ENCODE measurements at regions not wholly inside any gene's neighbourhood (a gene's known extent, or its start where the extent isn't known, plus 50 kb on each side); places are given as distances from the start of the nearest gene placed in this dataset.

DNA sequence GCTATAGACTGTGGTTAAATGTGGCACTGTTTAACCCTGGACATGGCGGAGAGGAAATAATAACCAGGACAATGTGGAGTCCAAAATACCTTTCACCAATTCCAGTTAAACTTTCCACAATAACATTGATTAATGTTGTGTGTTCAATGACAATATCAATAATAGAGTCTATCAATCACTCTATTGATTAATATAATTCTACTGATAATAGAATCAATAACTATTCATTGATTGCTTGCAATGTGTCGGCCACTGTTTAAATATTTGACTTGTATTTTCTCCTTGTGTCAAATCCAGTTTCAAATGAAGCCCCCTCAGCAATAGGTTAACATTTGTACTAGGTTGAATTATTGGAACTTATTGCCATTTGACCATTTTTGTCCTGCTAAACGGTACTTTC is 187.0 kb downstream of the PTPN20 start:
- no peaks in the 10 kb centered on the region for H3K9me3 ChIP-seq
- TF ChIP-seq EP300 (IDR thresholded peaks at IDR 0.05) = no peak
- no peak for TF ChIP-seq POLR2AphosphoS5 (IDR thresholded peaks at IDR 0.05)
- TF ChIP-seq POLR2A (IDR thresholded peaks at IDR 0.05) = no peak
- TF ChIP-seq, protein P1, sequence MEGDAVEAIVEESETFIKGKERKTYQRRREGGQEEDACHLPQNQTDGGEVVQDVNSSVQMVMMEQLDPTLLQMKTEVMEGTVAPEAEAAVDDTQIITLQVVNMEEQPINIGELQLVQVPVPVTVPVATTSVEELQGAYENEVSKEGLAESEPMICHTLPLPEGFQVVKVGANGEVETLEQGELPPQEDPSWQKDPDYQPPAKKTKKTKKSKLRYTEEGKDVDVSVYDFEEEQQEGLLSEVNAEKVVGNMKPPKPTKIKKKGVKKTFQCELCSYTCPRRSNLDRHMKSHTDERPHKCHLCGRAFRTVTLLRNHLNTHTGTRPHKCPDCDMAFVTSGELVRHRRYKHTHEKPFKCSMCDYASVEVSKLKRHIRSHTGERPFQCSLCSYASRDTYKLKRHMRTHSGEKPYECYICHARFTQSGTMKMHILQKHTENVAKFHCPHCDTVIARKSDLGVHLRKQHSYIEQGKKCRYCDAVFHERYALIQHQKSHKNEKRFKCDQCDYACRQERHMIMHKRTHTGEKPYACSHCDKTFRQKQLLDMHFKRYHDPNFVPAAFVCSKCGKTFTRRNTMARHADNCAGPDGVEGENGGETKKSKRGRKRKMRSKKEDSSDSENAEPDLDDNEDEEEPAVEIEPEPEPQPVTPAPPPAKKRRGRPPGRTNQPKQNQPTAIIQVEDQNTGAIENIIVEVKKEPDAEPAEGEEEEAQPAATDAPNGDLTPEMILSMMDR (IDR thresholded peaks at IDR 0.05) = no peak
- WGBS, 2 donors = 88 to 91% methylated on average over 3 of the region's 3 CpGs
- no peaks in the 10 kb centered on the region for H3K4me1 ChIP-seq
- no peaks in the 10 kb centered on the region for H3K36me3 ChIP-seq
- intact Hi-C loops (cut with DNase I) = no loop called here
- no peaks in the 10 kb centered on the region for H3K27me3 ChIP-seq
- no peak for DNase-seq
- no peak overlapping the region for H3K4me3 ChIP-seq
- no peak overlapping the region for H3K27ac ChIP-seq

DNA sequence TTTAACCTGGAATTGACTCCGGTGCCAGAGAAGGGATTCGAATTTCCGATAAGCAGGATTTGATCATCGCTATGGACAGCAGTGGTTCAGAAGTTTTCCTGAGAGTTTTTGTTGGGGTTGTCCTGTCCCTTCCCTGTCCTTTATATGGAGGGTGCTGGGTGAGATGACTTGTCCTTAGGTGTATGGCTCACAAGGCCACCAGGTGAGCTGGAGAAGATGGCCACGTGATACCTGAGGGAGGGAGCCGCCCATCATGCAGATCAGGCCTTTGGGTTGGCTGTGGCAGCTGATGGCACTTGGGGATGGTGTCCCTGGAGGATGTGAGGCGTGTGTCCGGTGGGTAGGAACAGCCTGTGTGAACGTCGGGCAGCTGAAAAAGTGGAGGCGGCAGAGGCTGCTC is 187.7 kb downstream of the PTPN20 start:
- Histone ChIP-seq H3K36me3 (no peaks in the 10 kb centered on the region), H3K4me1 (no peaks in the 10 kb centered on the region), H3K27ac (no peak overlapping the region), H3K9me3 (no peaks in the 10 kb centered on the region), H3K4me3 (no peak overlapping the region), H3K27me3 (no peaks in the 10 kb centered on the region)
- no peak for DNase-seq
- TF ChIP-seq POLR2A (IDR thresholded peaks at IDR 0.05) = no peak
- no peak for TF ChIP-seq POLR2AphosphoS5 (IDR thresholded peaks at IDR 0.05)
- TF ChIP-seq EP300 (IDR thresholded peaks at IDR 0.05) = no peak
- TF ChIP-seq, protein P1 (IDR thresholded peaks at IDR 0.05) = no peak
- intact Hi-C loops (cut with DNase I) = no loop called here
- 92% methylated on average over 11 of the region's 11 CpGs for WGBS, 2 donors

DNA sequence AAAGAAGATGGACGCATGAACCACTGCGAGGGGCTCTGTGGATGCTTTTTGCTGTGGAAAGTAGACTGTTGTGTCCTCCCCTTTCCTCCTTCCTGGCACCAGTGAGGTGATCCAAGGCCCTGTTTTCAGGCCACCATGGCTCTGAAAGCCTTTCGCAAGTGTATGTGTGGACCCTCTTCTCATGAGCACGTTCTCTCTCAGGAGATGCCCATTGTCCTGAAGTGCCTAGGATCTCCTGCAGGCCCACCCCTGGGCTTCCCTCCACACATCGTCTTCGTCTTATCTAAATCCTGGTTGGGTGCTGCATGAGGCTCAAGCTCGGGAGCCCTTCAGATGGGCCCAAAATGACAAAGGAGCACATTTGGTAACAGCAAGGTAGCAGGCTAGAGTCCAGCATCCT is 188.2 kb downstream of the PTPN20 start:
- Histone ChIP-seq H3K36me3 (no peaks in the 10 kb centered on the region), H3K9me3 (no peaks in the 10 kb centered on the region), H3K4me1 (no peaks in the 10 kb centered on the region), H3K27ac (no peak overlapping the region), H3K27me3 (no peaks in the 10 kb centered on the region), H3K4me3 (no peak overlapping the region)
- TF ChIP-seq, protein P1 (IDR thresholded peaks at IDR 0.05) = no peak
- no peak for TF ChIP-seq POLR2A (IDR thresholded peaks at IDR 0.05)
- TF ChIP-seq EP300 (IDR thresholded peaks at IDR 0.05) = no peak
- TF ChIP-seq POLR2AphosphoS5 (IDR thresholded peaks at IDR 0.05) = no peak
- WGBS, 2 donors = 90 to 92% methylated on average over 7 of the region's 7 CpGs
- intact Hi-C loops (cut with DNase I) = no loop called here
- DNase-seq = no peak

DNA sequence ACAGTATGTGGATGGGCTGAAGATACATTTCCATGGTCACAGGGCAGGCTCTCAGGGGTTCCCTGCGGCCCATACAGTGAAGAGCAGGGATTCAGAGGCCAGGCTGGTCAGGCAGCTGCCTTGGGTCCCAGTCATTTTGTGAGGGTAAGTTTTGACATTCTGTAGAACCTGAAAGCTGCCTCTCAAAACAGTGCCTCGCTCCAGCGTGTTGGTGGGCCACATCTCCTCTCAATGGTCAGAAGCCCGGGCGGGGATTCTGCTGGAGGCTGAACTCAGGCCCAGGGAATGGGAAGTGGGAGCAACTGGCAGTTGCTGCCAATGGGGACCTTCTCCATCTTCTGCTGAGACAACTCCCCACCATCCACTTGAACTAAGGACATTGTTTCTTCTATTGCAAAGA is 190.0 kb downstream of the PTPN20 start:
- H3K27me3 ChIP-seq = no peaks in the 10 kb centered on the region
- intact Hi-C loops (cut with DNase I) = no loop called here
- H3K4me3 ChIP-seq = no peak overlapping the region
- no peaks in the 10 kb centered on the region for H3K4me1 ChIP-seq
- no peaks in the 10 kb centered on the region for H3K36me3 ChIP-seq
- no peak for TF ChIP-seq POLR2A (IDR thresholded peaks at IDR 0.05)
- no peak for DNase-seq
- no peaks in the 10 kb centered on the region for H3K9me3 ChIP-seq
- no peak overlapping the region for H3K27ac ChIP-seq
- WGBS, 2 donors = 91 to 92% methylated on average over 5 of the region's 5 CpGs

DNA sequence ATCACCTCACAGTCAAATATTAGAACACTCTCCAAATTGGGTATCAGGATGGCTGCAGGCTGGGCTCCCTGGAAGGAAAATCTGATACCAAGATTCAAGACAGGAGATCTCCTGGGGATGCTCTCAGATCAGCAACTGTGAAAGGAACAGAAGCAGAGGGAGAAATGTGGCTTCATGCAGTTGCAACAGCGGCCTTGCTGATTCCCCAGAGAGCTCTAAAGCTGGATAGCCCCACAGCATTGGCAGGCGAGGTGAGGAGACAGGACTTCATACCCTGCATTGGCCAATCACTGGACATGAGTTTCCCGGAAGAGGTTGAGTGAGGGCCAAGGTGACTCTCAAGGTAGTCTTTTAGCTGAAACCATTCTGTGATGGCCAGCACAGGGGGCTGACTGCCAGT is 190.6 kb downstream of the PTPN20 start:
- TF ChIP-seq EP300 (IDR thresholded peaks at IDR 0.05) = no peak
- TF ChIP-seq POLR2A (IDR thresholded peaks at IDR 0.05) = no peak
- TF ChIP-seq, protein P1 (IDR thresholded peaks at IDR 0.05) = no peak
- TF ChIP-seq POLR2AphosphoS5 (IDR thresholded peaks at IDR 0.05) = no peak
- Histone ChIP-seq H3K4me1 (no peaks in the 10 kb centered on the region), H3K27me3 (no peaks in the 10 kb centered on the region), H3K4me3 (no peak overlapping the region), H3K36me3 (no peaks in the 10 kb centered on the region), H3K27ac (no peak overlapping the region), H3K9me3 (no peaks in the 10 kb centered on the region)
- intact Hi-C loops (cut with DNase I) = no loop called here
- WGBS, 2 donors = 75 to 85% methylated on average over 3 of the region's 3 CpGs
- DNase-seq = no peak

All from sigmoid colon (tissue), 6 donors.